HepG2 (cell line): ENCODE measurements at regions not wholly inside any gene's neighbourhood (a gene's known extent, or its start where the extent isn't known, plus 50 kb on each side); places are given as distances from the start of the nearest gene placed in this dataset.

ENCODE experiments used
- ATAC-seq: fragments of 200-7000 bp; cut with Tn5 transposase; 3 replicates; pipeline ENCODE4 v1.9.1; 2020; ENCODE audit warnings: mild to moderate bottlenecking, moderate library complexity
- BruUV-seq: library from RNA; stranded (reverse); fragments of 400-500 nt; replicated peaks from 2 replicates; lab custom pipeline; 2021; lab: Mats Ljungman, UMichigan
- CTCF ChIA-PET: fragments of 300-600 bp; formaldehyde crosslinking; extraction: SDS; loops from one replicate; lab custom pipeline; 2021; ENCODE audit warnings: low total read pairs, inconsistent platforms, low intra/inter-chr PET ratio; lab: Yijun Ruan, JAX
- POLR2A ChIA-PET: fragments of 350-600 bp; sonication (Branson Sonifier 250); formaldehyde crosslinking; loops from one replicate; lab custom pipeline; 2020; ENCODE audit warnings: antibody characterized with exemption, inconsistent platforms; lab: Yijun Ruan, JAX
- DNase-seq: peaks from one replicate; pipeline ENCODE4 v3.0.0-alpha.2; 2015; ENCODE audit warnings: low spot score
- FAIRE-seq: peaks from 3 replicates; lab custom pipeline; 2011; peaks lifted over from hg19 to GRCh38; lab: Jason Lieb, UNC
- H2AFZ ChIP-seq: one replicate; pipeline ENCODE4 v1.6.1; 2011; ENCODE audit warnings: low read length, inconsistent platforms
- H3K27ac ChIP-seq: fragments of 300-600 bp; 3 replicates; pipeline ENCODE4 v1.8.0; 2011; ENCODE audit warnings: mixed run types, mild to moderate bottlenecking, mixed read lengths, low read length, inconsistent platforms; ENCODE audit not compliant: insufficient read depth; ENCODE audit errors: extremely low read length
- H3K27me3 ChIP-seq, 2 experiments: fragments of 200-600 bp in 1 of 2; 2 replicates in 1 of 2; 3 replicates in 1 of 2; pipeline versions ENCODE4 v1.6.0 to v1.8.0; 2011; ENCODE audit warnings: low read length in 2 of 2, mild to moderate bottlenecking in 2 of 2, moderate library complexity in 2 of 2, inconsistent platforms in 1 of 2; ENCODE audit not compliant: insufficient read depth in 2 of 2, control insufficient read depth in 1 of 2
- H3K36me3 ChIP-seq, 2 experiments: fragments of 200-600 bp in 1 of 2; replicated peaks in 1 of 2; 2 replicates in 1 of 2; 3 replicates in 1 of 2; pipeline versions ENCODE4 v1.5.1 to v1.8.0; 2011; ENCODE audit warnings: low read length in 2 of 2, inconsistent platforms in 1 of 2; ENCODE audit not compliant: insufficient read depth in 2 of 2, control insufficient read depth in 1 of 2
- H3K4me1 ChIP-seq: 2 replicates; pipeline ENCODE4 v1.5.1; 2012; ENCODE audit warnings: low read length, inconsistent platforms; ENCODE audit not compliant: insufficient read depth
- H3K4me2 ChIP-seq: 2 replicates; pipeline ENCODE4 v1.6.0; 2011; ENCODE audit warnings: low read depth, low read length, inconsistent platforms
- H3K4me3 ChIP-seq, 3 experiments: fragments of 200-600 bp in 1 of 3; sonication (generic), shearing (Covaris generic) in 1 of 3; replicated peaks in 1 of 3; 2 replicates each; pipeline ENCODE4 v1.5.1; 2011 to 2016; ENCODE audit warnings: low read length in 3 of 3, inconsistent platforms in 2 of 3, low read depth in 2 of 3, mild to moderate bottlenecking in 2 of 3, control low read depth in 1 of 3, mixed read lengths in 1 of 3; ENCODE audit not compliant: insufficient read depth in 1 of 3
- H3K79me2 ChIP-seq: one replicate; pipeline ENCODE4 v1.6.1; 2011; ENCODE audit warnings: low read length, inconsistent platforms; ENCODE audit not compliant: insufficient read depth
- H3K9ac ChIP-seq: 2 replicates; pipeline ENCODE4 v1.6.0; 2011; ENCODE audit warnings: mild to moderate bottlenecking, low read depth, low read length, inconsistent platforms; ENCODE audit not compliant: insufficient read depth
- H3K9me3 ChIP-seq: 2 replicates; pipeline ENCODE4 v1.5.1; 2012; ENCODE audit warnings: mild to moderate bottlenecking, low read length
- H4K20me1 ChIP-seq: 2 replicates; pipeline ENCODE4 v1.6.0; 2011; ENCODE audit warnings: inconsistent platforms, mild to moderate bottlenecking, low read length, moderate library complexity; ENCODE audit not compliant: insufficient read depth
- AGO2 ChIP-seq: fragments of 200-400 bp; formaldehyde crosslinking; optimal IDR thresholded peaks from 2 replicates; pipeline ENCODE3; 2017; ENCODE audit warnings: mild to moderate bottlenecking, low read depth, low read length, moderate library complexity
- ATF4 ChIP-seq, 2 experiments: fragments of 450-650 bp in 1 of 2; sonication (generic) in 1 of 2; formaldehyde crosslinking; IDR thresholded peaks; 2 replicates each; pipeline versions ENCODE4 v1.5.0 to v1.8.0; 2020 to 2022; ENCODE audit warnings: mild to moderate bottlenecking in 1 of 2, missing genetic modification reagents in 1 of 2
- ETV5 ChIP-seq: IDR thresholded peaks from 2 replicates; pipeline ENCODE4 v1.6.1; 2018; ENCODE audit warnings: missing biosample characterization, missing genetic modification reagents, inconsistent platforms, borderline replicate concordance
- FOXA1 ChIP-seq, 2 experiments: fragments of 450-650 bp in 1 of 2; sonication (generic) in 1 of 2; formaldehyde crosslinking in 1 of 2; IDR thresholded peaks; 2 replicates each; pipeline versions ENCODE4 v1.4.0 to v1.6.1; 2016 to 2020; ENCODE audit warnings: missing genetic modification reagents in 1 of 2
- HMG20B ChIP-seq: conservative IDR thresholded peaks from 2 replicates; pipeline ENCODE4 v1.6.1; 2016; ENCODE audit warnings: missing genetic modification reagents, missing compliant biosample characterization
- MAFG ChIP-seq: sonication (generic); formaldehyde crosslinking; IDR thresholded peaks from 2 replicates; pipeline ENCODE4 v1.5.1; 2020; ENCODE audit warnings: mild to moderate bottlenecking, missing genetic modification reagents
- MTA1 ChIP-seq: sonication (generic); formaldehyde crosslinking; IDR thresholded peaks from 2 replicates; pipeline ENCODE4 v1.4.0; 2020; ENCODE audit warnings: missing genetic modification reagents, mild to moderate bottlenecking, borderline replicate concordance
- PLRG1 ChIP-seq: fragments of 450-650 bp; conservative IDR thresholded peaks from 2 replicates; pipeline ENCODE4 v1.6.1; 2016
- PRDM10 ChIP-seq: sonication (generic); formaldehyde crosslinking; IDR thresholded peaks from 2 replicates; pipeline ENCODE4 v1.4.0; 2020; ENCODE audit warnings: low read depth, missing genetic modification reagents
- RFXANK ChIP-seq: IDR thresholded peaks from 2 replicates; pipeline ENCODE4 v1.6.1; 2016
- SP140L ChIP-seq: sonication (generic); formaldehyde crosslinking; IDR thresholded peaks from 2 replicates; pipeline ENCODE4 v1.4.0; 2020; ENCODE audit warnings: missing genetic modification reagents, borderline replicate concordance
- ZNF225 ChIP-seq: sonication (generic); formaldehyde crosslinking; IDR thresholded peaks from 2 replicates; pipeline ENCODE4 v1.4.0; 2020; ENCODE audit warnings: mild to moderate bottlenecking, missing genetic modification reagents
- ZNF274 ChIP-seq: sonication (generic); formaldehyde crosslinking; IDR thresholded peaks from 2 replicates; pipeline ENCODE4 v1.5.1; 2020; ENCODE audit warnings: mild to moderate bottlenecking, missing genetic modification reagents
- ZNF331 ChIP-seq: sonication (generic); formaldehyde crosslinking; IDR thresholded peaks from 2 replicates; pipeline ENCODE4 v1.4.0; 2020; ENCODE audit warnings: missing genetic modification reagents
- ZNF605 ChIP-seq: sonication (generic); formaldehyde crosslinking; IDR thresholded peaks from 2 replicates; pipeline ENCODE4 v1.8.0; 2022; ENCODE audit warnings: mild to moderate bottlenecking, missing genetic modification reagents
- ZNF790 ChIP-seq: sonication (generic); formaldehyde crosslinking; IDR thresholded peaks from 2 replicates; pipeline ENCODE4 v1.8.0; 2022; ENCODE audit warnings: missing genetic modification reagents, mild to moderate bottlenecking, borderline replicate concordance
- WGBS: methylation state at CpG from one replicate; pipeline ENCODE4 v1.1.6; 2017; ENCODE audit warnings: low lambda C conversion rate; 5-methylcytosine and 5-hydroxymethylcytosine counted together
- in situ Hi-C: cut with HindIII; loops from 2 replicates; pipeline ENCODE4 v1.10.0; 2017; ENCODE audit warnings: low pct_unique_long_range_greater_than_20kb; ENCODE audit not compliant: extremely low pct_ligation_motif_present
- intact Hi-C: fragments of 100-400 bp; cut with micrococcal nuclease; formaldehyde crosslinking; loops from one replicate; pipeline ENCODE4 v1.10.0; 2022; ENCODE audit not compliant: unreplicated experiment

GRCh38 chr2:238724728-238725127 is 123.2 kb upstream of the TWIST2 start:
- Histone ChIP-seq H3K4me1 (no peaks in the 10 kb centered on the region), H3K27me3 (peaks cover 5 to 50% of the 10 kb centered on the region in 2 experiments; a peak in 4 of 5 replicates), H3K9ac (no peak overlapping the region), H3K79me2 (no peaks in the 10 kb centered on the region), H3K4me3 (no peak overlapping the region), H2AFZ (no peak overlapping the region), H3K4me2 (no peak overlapping the region), H3K27ac (no peak overlapping the region), H3K36me3 (no peaks in the 10 kb centered on the region), H3K9me3 (no peaks in the 10 kb centered on the region), H4K20me1 (no peaks in the 10 kb centered on the region)
- DNase-seq (no peak), FAIRE-seq (no peak), ATAC-seq (no peak)
- in situ Hi-C loops, result no loop called here
- intact Hi-C loops, result loop anchor here (5.0 kb wide), 1 partner anchor 223 kb away; no protein-coding TSS in a partner anchor
- 2% methylated on average over 8 of the region's 8 CpGs for WGBS
- no TSS peak for BruUV-seq
- CTCF ChIA-PET, result no interaction called here
- POLR2A ChIA-PET, result no interaction called here
- TF ChIP-seq FOXA1 (IDR thresholded peaks at IDR 0.05), result no peak
- no peak for TF ChIP-seq FOXA1 (CRISPR knock-in tag; IDR thresholded peaks at IDR 0.05)
- no peak for TF ChIP-seq MAFG
- TF ChIP-seq ZNF225, result no peak

- Histone ChIP-seq H3K27me3 (peaks cover 5 to 56% of the 10 kb centered on the region in 2 experiments; a peak in 4 of 5 replicates), H4K20me1 (no peaks in the 10 kb centered on the region), H3K27ac (no peak overlapping the region), H3K9me3 (no peaks in the 10 kb centered on the region), H3K36me3 (no peaks in the 10 kb centered on the region), H3K79me2 (no peaks in the 10 kb centered on the region), H2AFZ (no peak overlapping the region), H3K9ac (no peak overlapping the region), H3K4me1 (no peaks in the 10 kb centered on the region), H3K4me2 (no peak overlapping the region), H3K4me3 (no peak overlapping the region)
- no peak for FAIRE-seq
- no peak for ATAC-seq
- no TSS peak for BruUV-seq
- 29% methylated on average over 4 of the region's 4 CpGs for WGBS
- CTCF ChIA-PET, result no interaction called here
- DNase-seq, result no peak
- TF ChIP-seq AGO2, result no peak
- TF ChIP-seq PLRG1, result no peak
- no peak for TF ChIP-seq PRDM10
- no peak for TF ChIP-seq ZNF274
- no peak for TF ChIP-seq ZNF331 (CRISPR knock-in tag)
- TF ChIP-seq MTA1 (CRISPR knock-in tag), result no peak
- TF ChIP-seq ETV5, result no peak
- no peak for TF ChIP-seq RFXANK (CRISPR knock-in tag)
- no peak for TF ChIP-seq HMG20B
- TF ChIP-seq ATF4 (CRISPR knock-in tag; IDR thresholded peaks at IDR 0.05), result no peak
- no peak for TF ChIP-seq ZNF605 (CRISPR knock-in tag)
- TF ChIP-seq ZNF790 (CRISPR knock-in tag), result no peak
- no peak for TF ChIP-seq SP140L
- POLR2A ChIA-PET, result no interaction called here
- in situ Hi-C loops (no loop called here), intact Hi-C loops (no loop called here)
Measured at GRCh38 chr2:238725298-238725697, 122.6 kb upstream of the TWIST2 start.
